ENCODE measurements at regions not wholly inside any gene's neighbourhood (a gene's known extent, or its start where the extent isn't known, plus 50 kb on each side); places are given as distances from the start of the nearest gene placed in this dataset.

- Histone ChIP-seq H3K27me3 (ENCODE audit: control insufficient read depth, insufficient read depth, low read length) (no peaks in the 10 kb centered on the region), H3K36me3 (replicated peaks; ENCODE audit: control insufficient read depth, insufficient read depth, low read length) (no peaks in the 10 kb centered on the region)
- no peak for DNase-seq
Measured at GRCh38 chr2:136530146-136530545, 235.2 kb upstream of the THSD7B start.

DNA sequence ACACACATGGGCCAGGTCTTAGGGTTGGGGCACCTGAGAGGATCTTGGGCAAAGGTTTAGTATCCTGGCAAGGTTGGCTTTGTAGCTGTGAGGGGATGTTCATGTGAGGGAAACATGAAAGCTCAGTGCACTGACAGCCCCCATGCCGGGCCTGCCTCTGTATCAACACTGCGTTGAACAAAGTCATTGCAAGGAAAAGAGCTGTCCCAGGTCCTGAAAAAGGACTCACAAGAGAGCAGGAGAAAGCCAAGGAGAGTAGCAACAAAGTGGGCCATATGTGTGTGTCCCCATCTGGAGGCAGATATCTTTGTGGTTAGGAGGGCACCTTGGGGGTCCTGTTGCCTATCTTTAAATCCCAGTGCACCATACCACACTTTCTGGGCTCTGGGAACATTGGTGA, 237.8 kb upstream of the THSD7B start:
- Histone ChIP-seq H3K36me3 (replicated peaks; ENCODE audit: control insufficient read depth, insufficient read depth, low read length) (no peaks in the 10 kb centered on the region), H3K27me3 (ENCODE audit: control insufficient read depth, insufficient read depth, low read length) (no peaks in the 10 kb centered on the region), H3K4me3 (ENCODE audit: insufficient read depth, low read depth, low read length) (no peak overlapping the region)
- peak; percentile 24 for DNase-seq

More at GRCh38 chr2:136530146-136530545, 235.2 kb upstream of the THSD7B start:
- H3K4me3 ChIP-seq (ENCODE audit: insufficient read depth, low read depth, low read length) = no peak overlapping the region

GRCh38 chr2:136522724-136523123, 242.6 kb upstream of the THSD7B start:
- Histone ChIP-seq H3K36me3 (replicated peaks; ENCODE audit: control insufficient read depth, insufficient read depth, low read length) (no peaks in the 10 kb centered on the region), H3K27me3 (ENCODE audit: control insufficient read depth, insufficient read depth, low read length) (no peaks in the 10 kb centered on the region), H3K4me3 (ENCODE audit: insufficient read depth, low read depth, low read length) (no peak overlapping the region)
- DNase-seq = no peak

DNA sequence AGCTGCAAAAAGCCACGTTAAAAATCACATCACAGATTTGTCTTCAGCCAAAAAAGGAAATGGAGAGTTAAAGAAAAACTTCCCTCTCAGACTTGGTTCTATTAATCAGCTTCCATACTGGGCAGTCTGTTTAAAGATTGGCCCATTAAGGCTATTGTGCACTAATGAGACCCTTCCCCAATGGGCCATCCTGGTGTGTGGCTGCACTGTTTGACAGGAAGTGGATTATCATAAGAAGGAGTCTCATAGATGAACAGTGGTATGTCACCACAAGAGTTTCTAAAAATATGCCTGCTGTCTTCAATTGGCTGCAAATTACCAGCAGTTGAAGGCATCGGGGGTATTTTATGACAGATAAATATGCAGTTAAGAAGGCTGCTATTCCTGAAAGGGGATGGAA, 247.6 kb upstream of the THSD7B start:
- DNase-seq = no peak
- H3K36me3 ChIP-seq (replicated peaks; ENCODE audit: control insufficient read depth, insufficient read depth, low read length) = no peaks in the 10 kb centered on the region
- H3K4me3 ChIP-seq (ENCODE audit: insufficient read depth, low read depth, low read length) = no peak overlapping the region
- peaks cover 2% of the 10 kb centered on the region for H3K27me3 ChIP-seq (ENCODE audit: control insufficient read depth, insufficient read depth, low read length)

DNA sequence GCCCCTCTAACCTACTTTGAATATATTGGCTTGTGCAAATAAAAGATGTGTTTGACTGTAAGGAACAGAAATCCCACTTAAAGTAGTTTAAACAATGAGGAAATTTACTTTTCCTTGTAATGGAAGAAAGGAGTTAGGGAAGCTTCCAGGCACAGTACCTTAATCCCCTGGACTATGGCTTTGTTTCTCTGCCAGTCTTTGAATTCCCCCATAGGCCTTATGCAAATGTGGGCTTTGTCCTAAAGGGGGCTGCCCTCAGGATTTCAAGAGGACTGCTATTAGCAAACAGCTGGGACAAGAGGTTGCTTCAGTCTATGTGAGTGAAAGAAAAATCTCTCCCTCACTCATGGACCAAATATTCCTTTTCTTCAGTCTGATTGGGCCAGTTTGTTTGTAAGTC, 255.1 kb upstream of the THSD7B start:
- no peaks in the 10 kb centered on the region for H3K36me3 ChIP-seq (replicated peaks; ENCODE audit: control insufficient read depth, insufficient read depth, low read length)
- H3K27me3 ChIP-seq (ENCODE audit: control insufficient read depth, insufficient read depth, low read length) = peaks cover 37% of the 10 kb centered on the region
- DNase-seq = peak; percentile 60
- no peak overlapping the region for H3K4me3 ChIP-seq (ENCODE audit: insufficient read depth, low read depth, low read length)

DNA sequence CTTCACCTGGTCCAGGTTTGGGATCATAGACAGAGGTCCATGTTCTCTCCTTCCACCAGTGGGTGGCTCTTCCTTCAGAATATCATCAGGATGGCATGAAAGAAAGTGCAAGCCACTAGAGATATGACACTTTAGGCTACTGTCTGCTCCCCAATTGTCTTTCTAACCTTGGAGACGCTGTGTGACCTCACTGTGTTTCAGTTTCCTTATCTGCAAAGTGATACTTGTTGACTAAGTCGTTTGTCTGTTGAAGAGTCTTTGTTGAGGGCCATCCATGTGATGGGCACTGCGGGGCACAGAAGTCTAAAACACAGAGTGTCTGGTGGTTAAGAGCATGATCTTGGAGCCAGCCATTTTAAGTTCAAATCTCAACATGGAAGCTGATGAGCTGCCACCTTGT, 259.9 kb upstream of the THSD7B start:
- H3K36me3 ChIP-seq (replicated peaks; ENCODE audit: control insufficient read depth, insufficient read depth, low read length) = no peaks in the 10 kb centered on the region
- H3K27me3 ChIP-seq (ENCODE audit: control insufficient read depth, insufficient read depth, low read length) = peaks cover 29% of the 10 kb centered on the region
- H3K4me3 ChIP-seq (ENCODE audit: insufficient read depth, low read depth, low read length) = no peak overlapping the region
- no peak for DNase-seq

- no peak for DNase-seq
- no peaks in the 10 kb centered on the region for H3K36me3 ChIP-seq (replicated peaks; ENCODE audit: control insufficient read depth, insufficient read depth, low read length)
- H3K4me3 ChIP-seq (ENCODE audit: insufficient read depth, low read depth, low read length) = no peak overlapping the region
- peaks cover 8% of the 10 kb centered on the region for H3K27me3 ChIP-seq (ENCODE audit: control insufficient read depth, insufficient read depth, low read length)
Measured at GRCh38 chr2:136502660-136503059, 262.7 kb upstream of the THSD7B start.

DNA sequence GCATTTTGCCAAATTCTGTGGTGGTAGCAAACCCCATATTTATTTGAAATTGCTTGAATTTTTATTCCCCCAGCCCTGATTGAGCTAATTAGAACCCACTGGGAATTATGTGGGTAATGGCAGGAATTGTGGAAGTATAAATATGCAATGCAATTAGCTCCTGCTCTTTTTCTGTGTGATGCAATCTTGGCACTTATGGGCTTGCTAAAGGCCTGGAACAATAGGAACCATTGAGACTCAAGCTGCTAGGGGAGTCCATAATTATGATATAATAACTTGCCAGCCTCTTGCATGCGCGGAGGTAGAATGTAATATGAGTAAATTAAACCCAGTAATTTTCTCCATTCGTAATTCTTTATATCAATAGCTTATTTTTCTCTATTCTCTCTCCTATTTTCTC, 267.6 kb upstream of the THSD7B start:
- H3K36me3 ChIP-seq (replicated peaks; ENCODE audit: control insufficient read depth, insufficient read depth, low read length) = no peaks in the 10 kb centered on the region
- peaks cover 2% of the 10 kb centered on the region; the same call in 1 of the 2 replicates for H3K27me3 ChIP-seq (ENCODE audit: control insufficient read depth, insufficient read depth, low read length)
- H3K4me3 ChIP-seq (ENCODE audit: insufficient read depth, low read depth, low read length) = no peak overlapping the region
- no peak for DNase-seq

- no peaks in the 10 kb centered on the region for H3K36me3 ChIP-seq (replicated peaks; ENCODE audit: control insufficient read depth, insufficient read depth, low read length)
- peaks cover 2% of the 10 kb centered on the region; the same call in 1 of the 2 replicates for H3K27me3 ChIP-seq (ENCODE audit: control insufficient read depth, insufficient read depth, low read length)
- no peak for DNase-seq
- no peak overlapping the region for H3K4me3 ChIP-seq (ENCODE audit: insufficient read depth, low read depth, low read length)
Measured at GRCh38 chr2:136496966-136497365, 268.4 kb upstream of the THSD7B start.

GRCh38 chr2:136495636-136496035, 269.7 kb upstream of the THSD7B start:
- peaks cover 2% of the 10 kb centered on the region; the same call in 1 of the 2 replicates for H3K27me3 ChIP-seq (ENCODE audit: control insufficient read depth, insufficient read depth, low read length)
- H3K4me3 ChIP-seq (ENCODE audit: insufficient read depth, low read depth, low read length) = no peak overlapping the region
- H3K36me3 ChIP-seq (replicated peaks; ENCODE audit: control insufficient read depth, insufficient read depth, low read length) = no peaks in the 10 kb centered on the region
- DNase-seq = no peak

- Histone ChIP-seq H3K36me3 (replicated peaks; ENCODE audit: control insufficient read depth, insufficient read depth, low read length) (no peaks in the 10 kb centered on the region), H3K27me3 (ENCODE audit: control insufficient read depth, insufficient read depth, low read length) (peaks cover 2% of the 10 kb centered on the region; the same call in 1 of the 2 replicates), H3K4me3 (ENCODE audit: insufficient read depth, low read depth, low read length) (no peak overlapping the region)
- DNase-seq = no peak
Measured at GRCh38 chr2:136492901-136493300, 272.4 kb upstream of the THSD7B start.

DNA sequence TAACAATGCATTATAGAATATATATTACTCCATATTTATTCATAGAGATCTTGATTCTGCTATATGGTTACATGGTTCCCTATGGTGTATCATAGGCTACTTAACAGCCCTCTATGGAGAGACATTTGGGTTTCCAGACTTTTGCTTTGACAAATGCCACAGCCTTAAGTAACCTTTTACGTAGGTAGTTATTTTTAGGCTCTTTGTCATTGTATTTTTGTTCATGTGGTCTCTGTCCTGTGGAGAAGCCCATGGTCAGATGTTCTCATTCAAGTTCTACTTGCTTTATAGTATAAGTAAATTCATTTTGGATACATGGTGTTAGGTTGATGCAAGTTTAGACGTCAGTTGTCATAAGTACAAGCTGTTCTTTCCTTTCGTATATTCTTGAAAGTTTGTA, 275.2 kb upstream of the THSD7B start:
- DNase-seq = no peak
- no peak overlapping the region for H3K4me3 ChIP-seq (ENCODE audit: insufficient read depth, low read depth, low read length)
- H3K36me3 ChIP-seq (replicated peaks; ENCODE audit: control insufficient read depth, insufficient read depth, low read length) = no peaks in the 10 kb centered on the region
- H3K27me3 ChIP-seq (ENCODE audit: control insufficient read depth, insufficient read depth, low read length) = peaks cover 2% of the 10 kb centered on the region; the same call in 1 of the 2 replicates

DNA sequence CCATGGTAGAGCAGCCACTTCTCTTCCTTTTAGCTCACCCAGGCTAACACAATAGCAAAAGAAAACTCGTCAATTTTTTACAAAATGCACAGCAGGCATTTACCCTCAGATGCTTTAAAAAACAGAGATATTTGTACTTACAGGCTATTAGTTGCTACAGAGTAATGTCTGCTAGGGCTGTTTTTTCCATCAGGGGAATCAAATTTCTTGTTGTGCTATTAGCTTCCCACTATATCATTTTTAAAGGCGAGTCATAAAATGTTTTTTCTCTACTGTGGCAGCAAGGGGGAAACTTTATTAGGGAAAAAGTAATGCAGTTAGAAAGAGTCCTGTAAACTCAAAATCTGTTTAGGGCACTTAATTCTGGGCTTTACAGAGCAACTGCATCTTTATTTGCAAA, 277.9 kb upstream of the THSD7B start:
- H3K36me3 ChIP-seq (replicated peaks; ENCODE audit: control insufficient read depth, insufficient read depth, low read length) = no peaks in the 10 kb centered on the region
- no peak for DNase-seq
- no peak overlapping the region for H3K4me3 ChIP-seq (ENCODE audit: insufficient read depth, low read depth, low read length)
- H3K27me3 ChIP-seq (ENCODE audit: control insufficient read depth, insufficient read depth, low read length) = no peaks in the 10 kb centered on the region; the same call in 1 of the 2 replicates

DNA sequence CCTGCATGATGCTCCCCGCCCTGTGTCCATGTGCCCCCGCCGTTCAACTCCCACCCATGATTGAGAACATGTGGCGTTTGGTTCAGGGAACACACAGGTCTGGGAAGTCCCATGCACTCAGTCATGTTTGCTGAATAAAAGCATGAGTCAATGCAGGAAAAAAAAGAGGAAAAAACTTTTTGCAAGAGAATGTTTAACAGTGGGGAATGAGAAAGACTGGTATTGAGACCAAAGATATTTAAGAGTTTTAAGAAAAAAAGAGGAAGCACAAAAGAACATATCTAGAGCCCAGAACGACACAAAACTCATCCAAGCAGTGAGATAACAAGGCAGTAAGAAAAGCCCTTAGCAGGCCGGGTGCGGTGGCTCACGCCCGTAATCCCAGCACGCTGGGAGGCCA, 279.2 kb upstream of the THSD7B start:
- DNase-seq = no peak
- no peaks in the 10 kb centered on the region for H3K36me3 ChIP-seq (replicated peaks; ENCODE audit: control insufficient read depth, insufficient read depth, low read length)
- no peaks in the 10 kb centered on the region; the same call in 1 of the 2 replicates for H3K27me3 ChIP-seq (ENCODE audit: control insufficient read depth, insufficient read depth, low read length)
- H3K4me3 ChIP-seq (ENCODE audit: insufficient read depth, low read depth, low read length) = no peak overlapping the region

DNA sequence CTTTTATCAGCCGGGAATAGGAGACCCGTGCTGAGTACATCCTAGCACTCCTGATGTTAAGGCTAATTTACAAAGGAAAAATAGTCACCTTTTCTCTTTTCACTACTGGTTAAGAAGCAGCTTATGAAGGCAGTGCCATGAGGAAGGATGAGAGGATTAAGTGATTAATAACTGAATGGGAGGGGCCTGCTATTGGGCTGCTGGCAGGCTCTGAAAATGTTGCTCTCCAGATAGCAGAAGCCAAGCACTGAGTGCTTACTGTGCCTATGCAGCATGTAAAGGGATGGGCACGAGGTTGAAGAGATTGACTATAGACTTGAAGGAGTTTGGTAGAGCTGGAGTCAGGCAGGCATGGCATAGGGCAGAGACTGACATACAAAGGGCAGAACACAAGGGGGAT, 282.4 kb upstream of the THSD7B start:
- no peak for DNase-seq
- Histone ChIP-seq H3K4me3 (ENCODE audit: insufficient read depth, low read depth, low read length) (no peak overlapping the region), H3K27me3 (ENCODE audit: control insufficient read depth, insufficient read depth, low read length) (no peaks in the 10 kb centered on the region), H3K36me3 (replicated peaks; ENCODE audit: control insufficient read depth, insufficient read depth, low read length) (no peaks in the 10 kb centered on the region)

GRCh38 chr2:136482006-136482405, 283.3 kb upstream of the THSD7B start:
- Histone ChIP-seq H3K4me3 (ENCODE audit: insufficient read depth, low read depth, low read length) (no peak overlapping the region), H3K36me3 (replicated peaks; ENCODE audit: control insufficient read depth, insufficient read depth, low read length) (no peaks in the 10 kb centered on the region), H3K27me3 (ENCODE audit: control insufficient read depth, insufficient read depth, low read length) (no peaks in the 10 kb centered on the region)
- DNase-seq = no peak
